Progenitor cell of endocrine pancreas (in vitro differentiated cells): ENCODE measurements at regions not wholly inside any gene's neighbourhood (a gene's known extent, or its start where the extent isn't known, plus 50 kb on each side); places are given as distances from the start of the nearest gene placed in this dataset.

Source experiments
- DNase-seq: peaks from one replicate; pipeline ENCODE4 v3.0.0; 2021; ENCODE audit warnings: low spot score; ENCODE audit not compliant: unreplicated experiment
- H3K27ac Mint-ChIP-seq: 2 replicates; pipeline ENCODE4 v1.8.0; 2021; ENCODE audit warnings: mild to moderate bottlenecking, moderate library complexity, mixed read lengths
- H3K27me3 Mint-ChIP-seq: 2 replicates; pipeline ENCODE4 v1.8.0; 2021; ENCODE audit warnings: mixed read lengths
- H3K36me3 Mint-ChIP-seq: 2 replicates; pipeline ENCODE4 v1.8.0; 2022; ENCODE audit warnings: mixed read lengths; ENCODE audit not compliant: insufficient read depth
- H3K4me1 Mint-ChIP-seq: 2 replicates; pipeline ENCODE4 v1.8.0; 2021; ENCODE audit warnings: low read depth, mixed read lengths
- H3K4me3 Mint-ChIP-seq: 2 replicates; pipeline ENCODE4 v1.8.0; 2021; ENCODE audit warnings: low read depth, mild to moderate bottlenecking, moderate library complexity, mixed read lengths
- H3K9me3 Mint-ChIP-seq: 2 replicates; pipeline ENCODE4 v1.8.0; 2021; ENCODE audit warnings: low read depth, mixed read lengths
- TF ChIP-seq, protein P1 (sequence below): fragments of 200-600 bp; sonication (generic); IDR thresholded peaks from one replicate; pipeline ENCODE4 v1.5.0; 2021; ENCODE audit warnings: antibody characterized with exemption, mild to moderate bottlenecking; ENCODE audit not compliant: unreplicated experiment

DNA sequence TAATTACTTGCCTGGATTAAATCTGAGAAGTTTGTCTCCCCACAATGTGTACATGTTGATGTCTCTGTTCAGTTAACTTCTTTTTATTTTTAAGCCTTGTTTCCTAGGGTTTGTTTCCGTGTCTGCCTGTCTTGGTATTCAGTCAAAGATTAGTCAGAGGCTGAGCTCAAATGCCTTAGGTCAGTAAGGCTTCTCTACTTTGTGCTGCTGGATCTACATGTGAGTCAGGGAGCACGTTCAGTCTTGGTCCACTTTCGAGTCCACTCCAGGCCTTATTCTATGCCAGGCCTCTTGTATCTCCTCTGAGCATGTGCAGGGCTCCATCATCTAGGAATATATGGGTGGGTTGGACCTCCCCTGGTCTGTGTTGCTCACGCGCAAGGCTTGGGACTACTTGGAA, 93.3 kb upstream of the FZD8 start:
- H3K36me3 Mint-ChIP-seq = peaks cover 3% of the 10 kb centered on the region
- peaks cover 4% of the 10 kb centered on the region for H3K27me3 Mint-ChIP-seq
- H3K4me3 Mint-ChIP-seq = no peak overlapping the region
- no peak overlapping the region for H3K27ac Mint-ChIP-seq
- H3K9me3 Mint-ChIP-seq = peaks cover 18% of the 10 kb centered on the region
- TF ChIP-seq, protein P1, sequence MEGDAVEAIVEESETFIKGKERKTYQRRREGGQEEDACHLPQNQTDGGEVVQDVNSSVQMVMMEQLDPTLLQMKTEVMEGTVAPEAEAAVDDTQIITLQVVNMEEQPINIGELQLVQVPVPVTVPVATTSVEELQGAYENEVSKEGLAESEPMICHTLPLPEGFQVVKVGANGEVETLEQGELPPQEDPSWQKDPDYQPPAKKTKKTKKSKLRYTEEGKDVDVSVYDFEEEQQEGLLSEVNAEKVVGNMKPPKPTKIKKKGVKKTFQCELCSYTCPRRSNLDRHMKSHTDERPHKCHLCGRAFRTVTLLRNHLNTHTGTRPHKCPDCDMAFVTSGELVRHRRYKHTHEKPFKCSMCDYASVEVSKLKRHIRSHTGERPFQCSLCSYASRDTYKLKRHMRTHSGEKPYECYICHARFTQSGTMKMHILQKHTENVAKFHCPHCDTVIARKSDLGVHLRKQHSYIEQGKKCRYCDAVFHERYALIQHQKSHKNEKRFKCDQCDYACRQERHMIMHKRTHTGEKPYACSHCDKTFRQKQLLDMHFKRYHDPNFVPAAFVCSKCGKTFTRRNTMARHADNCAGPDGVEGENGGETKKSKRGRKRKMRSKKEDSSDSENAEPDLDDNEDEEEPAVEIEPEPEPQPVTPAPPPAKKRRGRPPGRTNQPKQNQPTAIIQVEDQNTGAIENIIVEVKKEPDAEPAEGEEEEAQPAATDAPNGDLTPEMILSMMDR = no peak
- no peak for DNase-seq
- H3K4me1 Mint-ChIP-seq = peaks cover 3% of the 10 kb centered on the region

DNA sequence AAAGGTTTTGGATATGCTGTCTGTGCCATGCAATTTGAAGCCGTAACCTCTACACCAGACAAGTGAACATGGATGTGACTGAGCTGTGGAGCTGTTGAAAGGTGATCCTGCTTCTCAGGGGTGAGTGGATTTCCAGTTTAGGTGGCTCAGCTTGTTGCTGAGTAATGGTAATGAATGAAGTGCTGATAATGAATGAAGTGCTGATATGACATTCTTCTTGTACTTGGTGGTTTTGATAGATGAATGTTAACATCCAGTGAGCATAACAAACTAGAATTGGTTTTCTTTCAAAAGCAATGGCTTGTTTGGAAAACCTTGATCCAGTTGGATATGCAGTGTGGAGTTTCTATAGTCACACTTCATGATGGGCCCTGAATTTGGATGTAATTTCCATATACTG, 89.7 kb upstream of the FZD8 start:
- TF ChIP-seq, protein P1 = no peak
- Mint-ChIP-seq H3K27me3 (peaks cover 4% of the 10 kb centered on the region), H3K9me3 (peaks cover 13% of the 10 kb centered on the region), H3K36me3 (no peaks in the 10 kb centered on the region), H3K4me1 (no peaks in the 10 kb centered on the region), H3K27ac (no peak overlapping the region), H3K4me3 (no peak overlapping the region)
- no peak for DNase-seq

DNA sequence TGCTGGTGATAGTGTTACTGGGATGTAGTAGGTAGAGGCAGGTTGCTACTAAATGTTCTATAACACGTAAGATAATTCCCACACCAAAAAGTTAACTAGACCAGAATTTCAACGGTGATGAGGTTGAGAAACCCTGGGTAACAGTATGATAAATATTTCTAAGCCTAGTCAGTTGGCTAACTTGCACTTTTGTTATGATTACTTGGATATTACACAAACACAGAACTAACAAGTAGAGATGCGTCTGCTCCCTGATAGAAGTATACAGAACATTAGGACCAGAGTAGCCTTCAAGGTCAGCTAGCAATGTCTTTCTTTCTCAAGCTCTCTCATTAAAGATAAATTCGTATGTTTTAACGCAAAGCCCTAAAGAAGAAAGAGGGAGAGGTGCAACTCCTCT, 86.2 kb upstream of the FZD8 start:
- Mint-ChIP-seq H3K4me1 (no peaks in the 10 kb centered on the region), H3K27ac (no peak overlapping the region), H3K27me3 (peaks cover 4% of the 10 kb centered on the region), H3K4me3 (no peak overlapping the region), H3K36me3 (no peaks in the 10 kb centered on the region), H3K9me3 (no peaks in the 10 kb centered on the region)
- TF ChIP-seq, protein P1 = no peak
- no peak for DNase-seq

DNA sequence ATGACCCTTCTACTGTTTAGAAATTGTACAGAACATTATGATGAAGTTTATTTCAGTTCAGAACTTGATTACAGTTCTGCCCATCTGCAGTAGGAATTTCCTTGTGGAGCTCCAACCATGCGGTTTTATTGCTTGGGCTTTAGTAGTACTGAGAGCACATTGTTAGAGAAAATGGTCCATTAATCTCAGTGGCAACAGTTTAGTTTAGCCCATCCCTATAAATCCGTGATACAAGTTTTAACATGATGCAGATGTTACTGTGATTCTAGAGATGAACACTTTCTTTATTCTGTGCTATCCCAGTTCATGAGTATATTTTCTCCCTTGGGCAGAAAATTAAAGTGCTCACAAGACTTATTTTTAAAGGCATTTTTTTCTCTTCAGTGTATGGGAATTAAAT, 84.8 kb upstream of the FZD8 start:
- Mint-ChIP-seq H3K4me1 (peaks cover 3% of the 10 kb centered on the region), H3K4me3 (no peak overlapping the region), H3K36me3 (no peaks in the 10 kb centered on the region)

DNA sequence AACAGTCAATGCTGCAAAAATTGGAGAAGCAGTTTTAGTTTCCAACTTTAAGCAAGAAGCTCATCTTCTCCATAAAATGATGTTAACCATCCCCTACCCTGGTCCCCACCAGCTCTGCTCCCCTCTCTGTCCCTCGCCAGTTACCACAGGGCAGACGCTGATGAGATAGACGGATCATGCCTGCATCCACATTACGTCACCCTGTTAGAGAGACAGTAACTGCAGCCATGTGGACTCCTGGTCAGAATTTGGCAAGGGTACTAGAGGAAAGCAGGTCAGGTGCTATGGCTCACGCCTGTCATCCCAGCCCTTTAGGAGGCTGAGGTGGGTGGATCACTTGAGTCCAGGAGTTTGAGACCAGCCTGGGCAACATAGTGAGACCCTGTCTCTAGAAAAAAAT, 81.9 kb upstream of the FZD8 start:
- Mint-ChIP-seq H3K27ac (no peak overlapping the region), H3K27me3 (no peaks in the 10 kb centered on the region), H3K4me3 (no peak overlapping the region), H3K36me3 (no peaks in the 10 kb centered on the region), H3K4me1 (peaks cover 3% of the 10 kb centered on the region), H3K9me3 (no peaks in the 10 kb centered on the region)
- TF ChIP-seq, protein P1 = no peak
- no peak for DNase-seq

More for the DNA sequence above, 84.8 kb upstream of the FZD8 start:
- TF ChIP-seq, protein P1 = no peak
- Mint-ChIP-seq H3K27me3 (peaks cover 4% of the 10 kb centered on the region), H3K9me3 (no peaks in the 10 kb centered on the region), H3K27ac (no peak overlapping the region)
- no peak for DNase-seq
